HepG2 (cell line): ENCODE measurements at regions not wholly inside any gene's neighbourhood (a gene's known extent, or its start where the extent isn't known, plus 50 kb on each side); places are given as distances from the start of the nearest gene placed in this dataset.

Experiments used
- ATAC-seq: fragments of 200-7000 bp; cut with Tn5 transposase; 3 replicates; pipeline ENCODE4 v1.9.1; 2020; ENCODE audit warnings: mild to moderate bottlenecking, moderate library complexity
- BruUV-seq: library from RNA; stranded (reverse); fragments of 400-500 nt; replicated peaks from 2 replicates; lab custom pipeline; 2021; lab: Mats Ljungman, UMichigan
- CTCF ChIA-PET: fragments of 300-600 bp; formaldehyde crosslinking; extraction: SDS; loops from one replicate; lab custom pipeline; 2021; ENCODE audit warnings: low total read pairs, inconsistent platforms, low intra/inter-chr PET ratio; lab: Yijun Ruan, JAX
- POLR2A ChIA-PET: fragments of 350-600 bp; sonication (Branson Sonifier 250); formaldehyde crosslinking; loops from one replicate; lab custom pipeline; 2020; ENCODE audit warnings: antibody characterized with exemption, inconsistent platforms; lab: Yijun Ruan, JAX
- DNase-seq: peaks from one replicate; pipeline ENCODE4 v3.0.0-alpha.2; 2015; ENCODE audit warnings: low spot score
- FAIRE-seq: peaks from 3 replicates; lab custom pipeline; 2011; peaks lifted over from hg19 to GRCh38; lab: Jason Lieb, UNC
- H2AFZ ChIP-seq: one replicate; pipeline ENCODE4 v1.6.1; 2011; ENCODE audit warnings: low read length, inconsistent platforms
- H3K27ac ChIP-seq: fragments of 300-600 bp; 3 replicates; pipeline ENCODE4 v1.8.0; 2011; ENCODE audit warnings: mixed run types, mild to moderate bottlenecking, mixed read lengths, low read length, inconsistent platforms; ENCODE audit not compliant: insufficient read depth; ENCODE audit errors: extremely low read length
- H3K27me3 ChIP-seq, 2 experiments: fragments of 200-600 bp in 1 of 2; 2 replicates in 1 of 2; 3 replicates in 1 of 2; pipeline versions ENCODE4 v1.6.0 to v1.8.0; 2011; ENCODE audit warnings: low read length in 2 of 2, mild to moderate bottlenecking in 2 of 2, moderate library complexity in 2 of 2, inconsistent platforms in 1 of 2; ENCODE audit not compliant: insufficient read depth in 2 of 2, control insufficient read depth in 1 of 2
- H3K36me3 ChIP-seq, 2 experiments: fragments of 200-600 bp in 1 of 2; replicated peaks in 1 of 2; 2 replicates in 1 of 2; 3 replicates in 1 of 2; pipeline versions ENCODE4 v1.5.1 to v1.8.0; 2011; ENCODE audit warnings: low read length in 2 of 2, inconsistent platforms in 1 of 2; ENCODE audit not compliant: insufficient read depth in 2 of 2, control insufficient read depth in 1 of 2
- H3K4me1 ChIP-seq: 2 replicates; pipeline ENCODE4 v1.5.1; 2012; ENCODE audit warnings: low read length, inconsistent platforms; ENCODE audit not compliant: insufficient read depth
- H3K4me2 ChIP-seq: 2 replicates; pipeline ENCODE4 v1.6.0; 2011; ENCODE audit warnings: low read depth, low read length, inconsistent platforms
- H3K4me3 ChIP-seq, 3 experiments: fragments of 200-600 bp in 1 of 3; sonication (generic), shearing (Covaris generic) in 1 of 3; replicated peaks in 1 of 3; 2 replicates each; pipeline ENCODE4 v1.5.1; 2011 to 2016; ENCODE audit warnings: low read length in 3 of 3, inconsistent platforms in 2 of 3, low read depth in 2 of 3, mild to moderate bottlenecking in 2 of 3, control low read depth in 1 of 3, mixed read lengths in 1 of 3; ENCODE audit not compliant: insufficient read depth in 1 of 3
- H3K79me2 ChIP-seq: one replicate; pipeline ENCODE4 v1.6.1; 2011; ENCODE audit warnings: low read length, inconsistent platforms; ENCODE audit not compliant: insufficient read depth
- H3K9ac ChIP-seq: 2 replicates; pipeline ENCODE4 v1.6.0; 2011; ENCODE audit warnings: mild to moderate bottlenecking, low read depth, low read length, inconsistent platforms; ENCODE audit not compliant: insufficient read depth
- H3K9me3 ChIP-seq: 2 replicates; pipeline ENCODE4 v1.5.1; 2012; ENCODE audit warnings: mild to moderate bottlenecking, low read length
- H4K20me1 ChIP-seq: 2 replicates; pipeline ENCODE4 v1.6.0; 2011; ENCODE audit warnings: inconsistent platforms, mild to moderate bottlenecking, low read length, moderate library complexity; ENCODE audit not compliant: insufficient read depth
- BCLAF1 ChIP-seq: fragments of 450-650 bp; IDR thresholded peaks from 2 replicates; pipeline ENCODE4 v1.6.1; 2017; ENCODE audit warnings: mild to moderate bottlenecking
- CBX5 ChIP-seq: sonication (generic); formaldehyde crosslinking; IDR thresholded peaks from 2 replicates; pipeline ENCODE4 v1.4.0; 2020; ENCODE audit warnings: missing genetic modification reagents, borderline replicate concordance
- ZBTB7B ChIP-seq: sonication (generic); formaldehyde crosslinking; IDR thresholded peaks from 2 replicates; pipeline ENCODE4 v1.4.0; 2020; ENCODE audit warnings: missing genetic modification reagents
- ZNF317 ChIP-seq: sonication (generic); formaldehyde crosslinking; IDR thresholded peaks from 2 replicates; pipeline ENCODE4 v1.5.0; 2020; ENCODE audit warnings: mild to moderate bottlenecking, missing genetic modification reagents
- ZSCAN9 ChIP-seq: IDR thresholded peaks from 2 replicates; pipeline ENCODE4 v1.6.1; 2016; ENCODE audit warnings: borderline replicate concordance
- WGBS: methylation state at CpG from one replicate; pipeline ENCODE4 v1.1.6; 2017; ENCODE audit warnings: low lambda C conversion rate; 5-methylcytosine and 5-hydroxymethylcytosine counted together
- in situ Hi-C: cut with HindIII; loops from 2 replicates; pipeline ENCODE4 v1.10.0; 2017; ENCODE audit warnings: low pct_unique_long_range_greater_than_20kb; ENCODE audit not compliant: extremely low pct_ligation_motif_present
- intact Hi-C: fragments of 100-400 bp; cut with micrococcal nuclease; formaldehyde crosslinking; loops from one replicate; pipeline ENCODE4 v1.10.0; 2022; ENCODE audit not compliant: unreplicated experiment

DNA sequence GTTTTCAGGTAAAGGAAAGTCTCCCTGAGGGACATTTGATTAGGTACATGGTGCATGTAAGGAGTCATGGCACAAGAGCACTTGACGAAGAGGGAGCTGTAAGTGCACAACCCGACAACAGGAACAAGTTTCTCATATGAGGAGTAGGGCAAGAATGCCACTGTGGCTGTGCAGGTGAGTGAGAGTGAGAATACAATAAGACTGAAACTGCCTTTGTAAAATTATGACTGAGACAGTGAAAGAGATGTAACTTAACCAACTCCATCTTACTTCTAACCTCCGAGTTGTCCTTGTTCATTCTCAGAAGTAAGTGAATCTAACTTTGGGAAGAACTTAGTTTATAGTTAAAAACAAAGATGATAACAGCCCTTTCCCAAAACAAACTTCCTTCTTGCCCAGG lies 1025.8 kb upstream of the CNTNAP5 start (continued):
- no peak for TF ChIP-seq BCLAF1
- no peak for TF ChIP-seq ZBTB7B
- TF ChIP-seq CBX5 (CRISPR knock-in tag), result no peak
- TF ChIP-seq ZSCAN9, result no peak
- TF ChIP-seq, all 625 proteins: peak for 0

- ATAC-seq, result no peak
- H3K27ac ChIP-seq, result no peak overlapping the region
Observed at GRCh38 chr2:122999821-123000220, 1025.3 kb upstream of the CNTNAP5 start.

More at GRCh38 chr2:122999821-123000220, 1025.3 kb upstream of the CNTNAP5 start:
- H3K4me2 ChIP-seq, result no peak overlapping the region
- no peak for FAIRE-seq
- intact Hi-C loops (no loop called here), in situ Hi-C loops (no loop called here)
- H4K20me1 ChIP-seq, result no peaks in the 10 kb centered on the region
- no peaks in the 10 kb centered on the region for H3K79me2 ChIP-seq
- no peak for DNase-seq
- no peak for TF ChIP-seq ZNF317 (CRISPR knock-in tag)
- no peak overlapping the region for H3K9ac ChIP-seq
- POLR2A ChIA-PET, result no interaction called here
- CTCF ChIA-PET, result no interaction called here
- H3K36me3 ChIP-seq, result no peaks in the 10 kb centered on the region
- H3K27me3 ChIP-seq, result no peaks in the 10 kb centered on the region
- peaks cover 66% of the 10 kb centered on the region for H3K9me3 ChIP-seq
- no TSS peak for BruUV-seq
- H2AFZ ChIP-seq, result no peak overlapping the region
- WGBS, result 32% methylated on average over 9 of the region's 9 CpGs
- no peaks in the 10 kb centered on the region for H3K4me1 ChIP-seq
- H3K4me3 ChIP-seq, result no peak overlapping the region
